Ishikawa (cell line): ENCODE measurements at regions not wholly inside any gene's neighbourhood (a gene's known extent, or its start where the extent isn't known, plus 50 kb on each side); places are given as distances from the start of the nearest gene placed in this dataset.

ENCODE experiments used
- CEBPB ChIP-seq: IDR thresholded peaks from 2 replicates; pipeline ENCODE4 v1.6.1; 2012
- CREB1 ChIP-seq: IDR thresholded peaks from 2 replicates; pipeline ENCODE4 v1.6.1; 2012; ENCODE audit warnings: low read depth
- EP300 ChIP-seq: IDR thresholded peaks from 2 replicates; pipeline ENCODE4 v1.6.1; 2012; ENCODE audit warnings: borderline replicate concordance
- FOXM1 ChIP-seq: IDR thresholded peaks from 2 replicates; pipeline ENCODE4 v1.6.1; 2012; ENCODE audit warnings: low read depth, borderline replicate concordance
- NFIC ChIP-seq: IDR thresholded peaks from 2 replicates; pipeline ENCODE4 v1.6.1; 2012
- RAD21 ChIP-seq: IDR thresholded peaks from 2 replicates; pipeline ENCODE4 v1.6.1; 2012; ENCODE audit warnings: low read depth
- TAF1 ChIP-seq: IDR thresholded peaks from 2 replicates; pipeline ENCODE4 v1.6.1; 2012; ENCODE audit warnings: low read depth, mild to moderate bottlenecking
- TCF12 ChIP-seq: IDR thresholded peaks from 2 replicates; pipeline ENCODE4 v1.6.1; 2012; ENCODE audit warnings: low read depth
- TEAD4 ChIP-seq: IDR thresholded peaks from 2 replicates; pipeline ENCODE4 v1.6.1; 2012
- YY1 ChIP-seq: IDR thresholded peaks from 2 replicates; pipeline ENCODE4 v1.6.1; 2012; ENCODE audit warnings: low read depth
- ZBTB7A ChIP-seq: IDR thresholded peaks from 2 replicates; pipeline ENCODE4 v1.6.1; 2012; ENCODE audit warnings: low read depth
- TF ChIP-seq, protein P1 (sequence below): IDR thresholded peaks from 2 replicates; pipeline ENCODE4 v1.6.1; 2012
- TF ChIP-seq, protein P2 (sequence below): IDR thresholded peaks from 2 replicates; pipeline ENCODE4 v1.6.1; 2012; ENCODE audit warnings: low read depth, mild to moderate bottlenecking

DNA sequence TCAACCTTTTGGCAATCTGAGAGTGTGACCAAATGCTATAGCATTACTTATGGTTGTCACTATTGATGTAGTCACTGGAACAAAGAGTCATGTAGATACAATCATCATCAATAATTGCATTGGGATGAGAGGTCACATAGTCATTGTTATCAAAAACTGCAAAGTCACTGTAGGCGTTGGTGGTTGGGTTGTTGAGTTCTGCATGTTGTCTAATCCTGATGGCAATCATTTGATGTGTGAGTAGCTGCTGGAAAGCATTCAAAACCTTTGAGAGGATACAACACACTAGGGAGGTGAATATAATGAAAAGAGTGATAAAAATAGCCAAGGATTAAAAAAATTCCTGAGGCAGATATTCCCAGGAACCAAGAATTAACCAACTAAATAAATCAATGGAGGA, 214.7 kb upstream of the SYT10 start:
- TF ChIP-seq EP300 (no peak), CEBPB (no peak), ZBTB7A (no peak), NFIC (no peak), RAD21 (no peak), CREB1 (no peak), TCF12 (no peak), TEAD4 (no peak), YY1 (no peak), TAF1 (no peak), FOXM1 (no peak)
- TF ChIP-seq, protein P1, sequence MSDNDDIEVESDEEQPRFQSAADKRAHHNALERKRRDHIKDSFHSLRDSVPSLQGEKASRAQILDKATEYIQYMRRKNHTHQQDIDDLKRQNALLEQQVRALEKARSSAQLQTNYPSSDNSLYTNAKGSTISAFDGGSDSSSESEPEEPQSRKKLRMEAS = no peak
- TF ChIP-seq, protein P2, sequence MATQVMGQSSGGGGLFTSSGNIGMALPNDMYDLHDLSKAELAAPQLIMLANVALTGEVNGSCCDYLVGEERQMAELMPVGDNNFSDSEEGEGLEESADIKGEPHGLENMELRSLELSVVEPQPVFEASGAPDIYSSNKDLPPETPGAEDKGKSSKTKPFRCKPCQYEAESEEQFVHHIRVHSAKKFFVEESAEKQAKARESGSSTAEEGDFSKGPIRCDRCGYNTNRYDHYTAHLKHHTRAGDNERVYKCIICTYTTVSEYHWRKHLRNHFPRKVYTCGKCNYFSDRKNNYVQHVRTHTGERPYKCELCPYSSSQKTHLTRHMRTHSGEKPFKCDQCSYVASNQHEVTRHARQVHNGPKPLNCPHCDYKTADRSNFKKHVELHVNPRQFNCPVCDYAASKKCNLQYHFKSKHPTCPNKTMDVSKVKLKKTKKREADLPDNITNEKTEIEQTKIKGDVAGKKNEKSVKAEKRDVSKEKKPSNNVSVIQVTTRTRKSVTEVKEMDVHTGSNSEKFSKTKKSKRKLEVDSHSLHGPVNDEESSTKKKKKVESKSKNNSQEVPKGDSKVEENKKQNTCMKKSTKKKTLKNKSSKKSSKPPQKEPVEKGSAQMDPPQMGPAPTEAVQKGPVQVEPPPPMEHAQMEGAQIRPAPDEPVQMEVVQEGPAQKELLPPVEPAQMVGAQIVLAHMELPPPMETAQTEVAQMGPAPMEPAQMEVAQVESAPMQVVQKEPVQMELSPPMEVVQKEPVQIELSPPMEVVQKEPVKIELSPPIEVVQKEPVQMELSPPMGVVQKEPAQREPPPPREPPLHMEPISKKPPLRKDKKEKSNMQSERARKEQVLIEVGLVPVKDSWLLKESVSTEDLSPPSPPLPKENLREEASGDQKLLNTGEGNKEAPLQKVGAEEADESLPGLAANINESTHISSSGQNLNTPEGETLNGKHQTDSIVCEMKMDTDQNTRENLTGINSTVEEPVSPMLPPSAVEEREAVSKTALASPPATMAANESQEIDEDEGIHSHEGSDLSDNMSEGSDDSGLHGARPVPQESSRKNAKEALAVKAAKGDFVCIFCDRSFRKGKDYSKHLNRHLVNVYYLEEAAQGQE = no peak
